Stimulated activated CD4-positive, alpha-beta T cell treated with anti-CD3 and anti-CD28 coated beads, Interleukin-2, amount 100 ng/mL, for 48 hours (primary cell): ENCODE measurements at regions not wholly inside any gene's neighbourhood (a gene's known extent, or its start where the extent isn't known, plus 50 kb on each side); places are given as distances from the start of the nearest gene placed in this dataset.

Experiments used
- DNase-seq, 2 donors: peaks; one replicate each; pipeline ENCODE4 v3.0.0-alpha.2; 2020

DNA sequence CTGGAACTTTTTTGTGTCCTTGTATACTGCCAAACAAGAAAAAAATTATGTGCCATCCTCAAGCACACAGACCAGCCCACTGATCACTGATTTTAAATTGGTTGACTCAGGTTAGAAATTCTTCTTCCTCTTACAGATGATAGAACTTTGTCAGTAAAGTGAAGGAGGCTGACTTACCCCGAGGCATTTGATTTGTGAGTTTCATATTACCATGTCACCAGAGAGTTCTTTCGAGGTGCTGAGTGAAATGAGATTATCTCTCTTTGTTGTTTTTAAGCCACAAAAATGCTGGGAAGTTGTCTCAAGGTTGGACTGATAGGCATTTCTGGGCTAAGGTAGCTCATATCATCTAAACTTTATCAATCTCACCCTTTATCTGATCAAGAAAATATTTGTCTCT is 78.8 kb upstream of the FAM180A start:
- no peak for DNase-seq

DNA sequence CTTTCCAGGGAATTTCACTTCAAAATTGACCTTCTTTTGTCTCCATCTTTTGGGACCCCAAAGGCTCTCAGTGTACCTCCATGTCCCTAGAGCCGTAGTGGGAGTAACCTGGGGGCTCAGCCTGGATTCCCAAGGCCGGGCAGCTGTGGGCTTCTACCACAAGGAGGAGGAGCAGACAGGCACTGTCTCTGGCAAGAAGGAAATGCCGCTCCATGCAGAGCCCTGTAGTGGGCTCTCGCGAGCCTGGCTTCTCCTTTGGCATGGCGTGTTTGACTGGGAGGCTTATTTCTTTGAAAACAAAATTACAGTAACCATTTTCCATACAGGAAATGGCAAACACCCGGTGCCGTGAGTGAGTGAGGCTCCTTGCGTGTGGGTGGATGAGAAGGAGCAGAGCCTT is 76.8 kb upstream of the FAM180A start:
- DNase-seq: no peak

DNA sequence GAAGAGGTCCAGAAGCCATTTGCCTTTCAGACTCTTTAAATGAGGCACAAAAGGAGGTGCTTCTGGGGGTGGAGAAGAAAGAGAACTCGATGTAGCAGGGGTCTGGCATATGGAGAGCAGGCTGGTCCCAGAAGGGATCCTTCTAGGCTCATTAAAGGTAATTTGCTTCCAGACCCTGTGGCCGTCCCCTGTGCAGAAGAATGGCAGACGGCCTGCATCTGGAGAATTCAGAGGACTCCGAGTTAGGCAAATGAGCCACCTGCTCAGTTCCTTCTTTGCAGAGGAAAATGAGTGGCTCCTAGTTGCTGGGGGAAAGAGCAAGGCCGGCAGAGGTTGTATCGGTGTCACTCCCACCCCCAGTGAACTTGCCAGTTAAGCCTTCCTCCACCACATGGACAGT is 73.8 kb upstream of the FAM180A start:
- no peak for DNase-seq

DNA sequence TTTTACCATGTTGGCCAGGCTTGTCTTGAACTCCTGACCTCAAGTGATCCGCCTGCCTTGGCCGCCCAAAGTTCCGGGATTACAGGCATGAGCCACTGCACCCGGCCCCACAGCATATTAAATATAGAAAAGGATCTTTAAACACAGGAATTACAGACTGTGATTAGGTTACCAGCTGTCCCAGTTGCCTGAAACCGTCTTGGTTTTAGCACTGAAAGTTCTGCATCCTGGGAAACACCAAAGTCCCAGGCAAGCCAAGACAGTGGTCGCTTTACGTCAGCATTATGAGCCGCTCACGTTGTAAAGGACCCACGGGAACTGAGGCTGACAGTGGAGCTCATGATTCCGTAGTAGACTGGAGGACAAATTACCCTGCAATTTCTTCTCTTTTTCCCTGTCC is 69.0 kb upstream of the FAM180A start:
- no peak for DNase-seq

DNA sequence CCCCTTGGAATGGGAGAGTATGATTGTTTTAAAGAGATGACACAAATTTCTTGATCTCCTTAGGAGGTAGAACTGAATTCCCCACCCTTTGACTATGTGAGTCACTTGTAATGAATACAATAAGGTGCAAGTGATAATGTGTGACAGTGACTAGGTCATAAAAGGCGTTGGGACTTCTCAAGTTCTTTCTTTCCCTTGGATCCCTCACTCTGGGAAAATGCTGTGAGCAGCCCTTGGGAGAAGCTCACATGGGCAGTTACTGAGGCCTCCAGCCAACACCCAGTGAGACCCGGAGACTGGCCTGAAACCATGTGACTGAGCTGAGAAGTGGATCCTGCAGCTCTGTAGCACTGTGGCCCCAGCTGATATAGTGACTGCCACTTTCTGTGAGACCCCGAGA is 66.4 kb upstream of the FAM180A start:
- no peak for DNase-seq

DNA sequence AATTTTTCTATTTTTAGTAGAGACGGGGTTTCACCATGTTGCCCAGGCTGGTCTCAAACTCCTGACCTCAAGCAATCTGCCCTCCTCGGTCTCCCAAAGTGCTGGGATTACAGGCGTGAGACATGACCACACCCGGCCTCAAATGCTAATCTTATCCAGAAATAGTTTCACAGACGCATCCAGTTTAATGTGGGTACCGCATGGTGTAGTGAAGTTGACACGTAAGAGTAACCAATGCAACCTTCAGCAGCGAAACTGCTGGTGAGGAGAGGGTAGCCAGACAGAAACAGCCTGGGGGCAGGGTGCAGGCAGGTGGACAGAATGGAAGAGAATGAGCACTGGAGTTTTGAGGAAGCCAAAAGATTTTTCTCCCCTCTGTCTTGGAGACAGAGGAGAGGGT is 63.5 kb upstream of the FAM180A start:
- no peak for DNase-seq

DNA sequence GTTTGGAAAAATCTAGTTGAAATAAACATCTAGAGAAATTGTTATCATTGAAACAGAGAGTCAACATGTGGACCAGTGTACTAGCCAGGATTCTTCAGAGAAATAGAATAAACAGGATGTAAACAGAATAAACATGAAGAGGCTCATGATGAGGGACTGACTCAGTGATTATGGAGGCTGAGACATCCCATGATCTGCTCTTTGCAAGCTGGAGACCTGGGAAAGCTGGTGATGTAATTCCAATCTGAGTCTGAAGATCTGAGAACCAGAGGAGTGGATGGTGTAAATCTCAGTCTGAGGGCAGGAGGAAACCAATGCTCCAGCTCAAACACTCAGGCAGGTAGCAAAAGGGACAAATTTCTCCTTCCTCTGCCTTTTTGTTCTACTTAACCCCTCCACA is 62.9 kb upstream of the FAM180A start:
- no peak for DNase-seq

DNA sequence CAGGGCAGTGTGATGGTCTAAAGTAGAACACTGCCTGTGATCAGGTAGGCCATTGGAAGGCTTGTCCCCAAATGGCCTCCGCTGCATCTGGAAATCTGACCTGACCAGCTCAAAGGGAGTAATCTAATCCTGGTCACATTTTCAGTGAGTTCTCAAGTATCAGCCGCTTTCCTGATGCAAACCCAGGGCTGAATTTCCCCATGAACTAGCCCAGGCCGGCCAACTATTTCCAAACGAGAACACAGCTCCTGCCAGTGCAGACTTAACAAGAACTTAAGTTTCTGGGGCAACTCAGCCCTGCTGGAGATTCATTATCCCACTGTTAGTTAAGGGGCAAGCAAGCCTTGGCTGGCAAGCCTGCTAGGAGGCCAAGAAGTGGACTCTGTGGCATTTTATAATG is 59.6 kb upstream of the FAM180A start:
- DNase-seq: no peak

DNA sequence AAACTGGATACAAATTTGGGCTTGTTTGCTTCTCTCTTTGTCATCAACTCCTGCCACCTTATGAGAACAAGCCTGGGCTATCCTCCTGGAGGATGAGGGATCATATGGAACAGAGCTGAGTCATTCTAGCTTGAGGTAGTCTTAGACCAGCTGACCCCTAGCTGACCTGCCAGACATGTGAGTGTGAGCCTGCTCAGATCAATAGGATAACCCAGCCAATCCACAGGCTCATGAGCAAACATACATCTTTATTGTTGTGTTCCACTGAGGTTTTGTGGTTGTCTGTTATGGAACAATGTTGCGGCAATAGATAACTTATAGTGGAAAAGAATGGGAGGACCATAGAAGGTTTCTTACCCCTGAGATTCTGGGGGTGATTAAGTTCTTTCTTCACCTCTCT is 54.5 kb upstream of the FAM180A start:
- no peak for DNase-seq

DNA sequence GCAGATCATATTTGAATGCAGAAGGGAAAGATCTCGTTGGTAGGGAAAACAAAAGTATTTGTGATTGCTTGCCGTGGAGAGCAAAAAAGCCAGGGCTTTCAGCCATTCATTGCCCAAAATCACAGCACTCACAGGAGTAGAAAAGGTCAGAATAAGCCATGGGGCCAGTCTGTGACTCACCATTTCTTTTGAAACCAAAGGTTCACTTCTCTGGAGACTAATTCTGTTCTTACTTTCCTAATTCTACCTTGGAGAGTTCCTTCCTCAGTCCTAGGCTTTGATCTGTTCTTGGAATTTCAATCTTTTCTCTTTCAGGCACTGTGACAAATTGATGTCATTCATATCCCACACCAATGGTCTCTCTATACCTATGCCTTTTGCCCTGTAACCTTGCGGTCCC is 54.1 kb upstream of the FAM180A start:
- DNase-seq: no peak

DNA sequence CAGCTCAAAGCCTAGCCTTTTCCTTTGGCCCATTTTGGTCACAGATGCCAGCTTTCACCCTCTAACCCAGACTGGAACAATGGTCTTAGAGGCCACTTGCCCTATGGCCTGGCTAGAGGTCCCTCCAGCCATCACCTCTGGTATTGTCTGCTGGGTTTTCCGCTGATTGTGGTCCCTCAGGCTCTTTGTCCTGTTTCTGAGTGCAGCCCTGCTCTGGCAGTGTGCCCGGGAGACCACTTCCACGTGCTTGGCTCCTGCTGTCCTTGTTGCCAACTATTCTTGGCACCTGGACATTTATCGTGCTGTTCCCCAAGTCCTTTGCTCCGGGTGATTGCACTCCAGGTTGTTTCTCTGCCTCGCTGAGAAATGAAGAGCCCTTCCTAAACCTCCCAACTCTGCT is 53.3 kb upstream of the FAM180A start:
- no peak for DNase-seq

DNA sequence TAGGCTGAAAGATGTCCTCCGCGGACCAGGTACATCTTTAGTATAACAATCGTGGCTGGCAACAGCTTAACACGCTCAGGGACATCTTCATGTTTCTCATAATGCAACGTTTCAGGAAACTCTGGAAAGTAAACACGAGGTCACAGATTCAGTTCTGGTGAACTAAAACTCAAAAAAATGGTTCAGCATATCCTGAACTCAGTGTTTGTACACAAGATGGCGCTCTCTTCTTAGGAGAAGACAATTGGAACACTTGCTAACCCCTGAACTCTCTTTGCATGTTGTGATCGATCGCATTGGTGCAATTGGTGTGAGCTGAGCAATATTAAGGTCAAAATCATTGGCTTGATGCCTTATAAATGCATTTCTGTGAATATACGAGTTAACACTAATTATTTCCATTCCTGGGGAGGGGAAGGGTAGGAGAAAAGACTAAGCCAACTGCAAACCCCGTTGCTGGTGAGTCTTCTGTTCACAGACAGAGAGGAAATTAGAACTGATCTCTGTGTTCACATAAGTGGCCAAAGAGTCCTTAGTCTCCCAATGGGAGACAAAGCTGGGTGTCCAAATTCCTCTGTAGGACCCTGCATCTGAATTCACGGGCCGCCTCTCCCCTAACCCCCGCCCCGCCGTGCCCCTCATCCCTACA is 52.6 kb upstream of the FAM180A start:
- peak; percentile 13 to 32 for DNase-seq

DNA sequence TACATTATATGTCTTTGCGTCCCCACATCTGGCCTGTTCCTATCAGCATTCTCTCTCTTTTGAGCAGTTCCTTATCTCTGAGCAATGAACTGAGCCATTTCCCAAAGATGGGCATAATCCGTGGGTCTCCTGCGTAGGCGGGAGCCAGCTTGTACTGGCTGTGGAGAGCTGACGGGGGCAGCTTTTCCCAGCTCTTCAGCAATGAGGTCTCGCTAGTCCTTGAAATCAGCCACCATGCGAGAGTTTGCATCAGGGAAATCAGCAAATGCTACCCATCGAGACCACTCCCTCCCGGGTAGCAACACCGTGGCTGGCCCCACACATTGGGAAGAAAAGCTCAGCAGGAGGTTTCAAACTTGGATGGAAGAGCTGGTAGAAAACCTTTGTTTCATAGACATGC is 51.9 kb upstream of the FAM180A start:
- DNase-seq: no peak

DNA sequence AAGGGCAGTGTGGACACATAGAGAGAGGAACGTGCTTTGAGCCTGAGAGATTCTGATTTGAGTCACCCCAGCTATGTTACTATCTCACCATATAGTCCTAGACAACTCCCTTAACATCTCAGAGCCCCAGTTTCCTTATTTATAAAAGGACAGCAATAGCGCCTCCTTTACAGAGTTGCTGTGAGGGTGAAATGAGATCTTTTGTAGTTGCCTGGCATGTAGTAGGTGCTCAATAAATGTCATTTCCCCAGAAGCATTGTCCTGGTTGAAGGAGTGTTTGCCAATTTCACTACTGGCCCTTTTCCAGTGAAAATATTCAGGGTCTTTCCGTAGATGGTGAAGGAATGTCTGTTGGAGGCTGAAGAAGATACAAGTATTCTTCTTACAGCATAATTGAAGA is 51.3 kb upstream of the FAM180A start:
- DNase-seq: no peak
